HG02798 (cell line): ENCODE measurements at regions not wholly inside any gene's neighbourhood (a gene's known extent, or its start where the extent isn't known, plus 50 kb on each side); places are given as distances from the start of the nearest gene placed in this dataset.

Experiments used
- ATAC-seq: cut with Tn5 transposase; IDR thresholded peaks from one replicate; pipeline ENCODE4 v1.9.1; 2021; ENCODE audit warnings: mild to moderate bottlenecking; ENCODE audit not compliant: unreplicated experiment, poor library complexity

DNA sequence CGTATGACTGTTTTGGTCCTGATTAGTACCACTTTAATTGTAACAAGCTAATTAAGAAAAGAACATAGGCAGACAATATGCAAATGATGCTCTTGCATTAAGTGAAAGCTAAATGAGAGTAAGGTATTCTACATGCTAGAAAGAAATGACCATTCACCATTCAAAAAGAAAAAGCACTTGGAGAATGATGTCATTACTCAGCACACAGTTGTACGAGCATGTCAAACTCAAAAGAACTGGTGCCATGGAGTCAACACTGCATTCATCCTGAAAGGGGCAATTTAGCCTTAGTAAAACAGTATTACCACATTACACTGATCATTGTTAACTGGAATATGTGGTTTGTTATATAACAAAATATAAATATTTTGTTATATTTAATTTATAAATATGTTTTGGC lies 136.2 kb upstream of the CTTNBP2 start:
- no peak for ATAC-seq

DNA sequence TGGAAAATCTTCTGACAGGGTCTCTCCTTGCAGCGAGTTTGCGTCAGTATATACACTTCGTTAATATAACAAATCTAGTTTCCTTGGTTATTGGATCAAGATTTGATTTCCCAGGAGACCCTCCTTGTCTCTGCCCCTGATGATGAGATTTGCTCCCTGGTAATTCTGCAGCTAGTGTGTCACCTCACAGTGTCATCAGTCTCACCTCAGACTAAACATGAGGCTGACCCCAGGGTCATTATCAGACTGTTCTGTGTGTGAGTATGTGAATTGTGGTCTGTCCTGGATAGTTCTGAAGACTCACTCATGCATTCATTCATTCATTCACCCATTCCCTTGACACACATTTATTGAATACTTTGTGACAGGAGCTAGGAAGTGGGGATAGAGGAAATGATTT lies 138.4 kb upstream of the CTTNBP2 start:
- ATAC-seq: no peak

DNA sequence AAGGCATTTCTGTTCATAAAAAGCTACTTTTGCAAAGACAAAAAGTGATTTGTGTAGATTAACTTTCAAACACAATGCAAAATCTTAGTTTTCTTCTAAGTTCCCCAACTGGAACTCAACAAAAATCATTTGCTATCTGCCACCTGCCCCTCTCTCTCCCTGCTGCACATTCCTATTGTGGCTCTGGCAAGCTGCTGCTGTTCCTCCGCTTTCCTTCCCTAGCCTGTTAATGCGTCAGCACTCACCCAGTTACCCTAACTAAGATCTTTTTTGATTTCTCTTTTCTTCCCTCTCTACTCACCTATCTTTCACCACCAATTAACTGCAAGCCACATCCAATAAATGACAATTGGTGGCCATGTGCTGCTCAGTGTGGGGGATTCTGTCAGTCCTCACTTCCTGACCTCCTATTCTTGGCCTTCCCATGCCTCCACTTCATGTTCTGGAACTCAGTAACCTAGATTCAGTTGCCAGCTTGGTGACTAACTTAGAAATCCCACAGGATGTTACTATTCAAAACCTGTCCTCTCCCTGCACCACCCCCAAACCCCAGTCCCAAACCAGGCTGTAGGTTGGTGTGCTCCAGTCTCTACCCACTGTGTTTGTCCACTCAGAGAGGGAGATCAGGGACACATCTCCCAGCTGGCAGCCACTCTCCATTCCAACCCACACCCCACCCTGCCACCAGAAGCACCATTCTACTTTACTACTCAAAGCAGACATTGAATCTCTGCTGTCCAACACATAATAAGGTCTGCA lies 140.2 kb upstream of the CTTNBP2 start:
- ATAC-seq: no peak

DNA sequence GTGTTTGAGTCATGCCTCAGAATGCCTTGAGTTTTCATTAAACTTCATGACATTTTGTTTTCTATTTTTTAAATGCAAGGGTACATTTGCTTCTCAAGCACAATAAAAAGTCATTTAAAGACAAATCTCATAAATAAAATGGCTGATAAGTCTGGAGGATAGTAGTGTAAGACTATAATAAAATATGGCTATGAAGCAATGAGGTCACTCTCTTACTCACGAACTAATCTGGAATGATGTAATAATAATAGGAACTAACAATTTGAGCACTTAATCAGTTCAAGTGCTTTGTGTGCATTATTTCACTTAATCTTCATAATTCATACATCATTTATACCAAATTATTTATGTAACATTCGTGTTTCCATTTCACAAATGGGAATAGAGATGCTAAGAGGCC lies 149.3 kb upstream of the CTTNBP2 start:
- no peak for ATAC-seq

DNA sequence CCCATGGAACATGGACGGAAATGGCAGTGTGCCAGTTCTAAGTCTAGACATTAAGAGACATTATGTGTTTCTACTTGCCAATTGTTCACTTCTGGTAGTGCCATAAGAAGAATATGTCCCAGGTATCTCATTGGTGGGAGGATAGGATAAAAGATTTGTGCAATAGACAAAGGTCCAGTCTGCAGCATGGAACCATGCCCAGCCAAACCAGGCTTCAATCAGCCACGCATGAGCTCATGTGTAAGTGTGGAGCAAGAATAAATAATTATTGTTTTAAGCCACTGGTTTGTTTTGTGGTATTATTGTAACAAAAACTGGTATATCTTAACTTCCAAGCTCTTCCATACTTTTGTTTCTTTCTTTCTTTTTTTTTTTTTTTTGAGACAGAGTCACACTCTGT lies 153.6 kb upstream of the CTTNBP2 start:
- no peak for ATAC-seq

DNA sequence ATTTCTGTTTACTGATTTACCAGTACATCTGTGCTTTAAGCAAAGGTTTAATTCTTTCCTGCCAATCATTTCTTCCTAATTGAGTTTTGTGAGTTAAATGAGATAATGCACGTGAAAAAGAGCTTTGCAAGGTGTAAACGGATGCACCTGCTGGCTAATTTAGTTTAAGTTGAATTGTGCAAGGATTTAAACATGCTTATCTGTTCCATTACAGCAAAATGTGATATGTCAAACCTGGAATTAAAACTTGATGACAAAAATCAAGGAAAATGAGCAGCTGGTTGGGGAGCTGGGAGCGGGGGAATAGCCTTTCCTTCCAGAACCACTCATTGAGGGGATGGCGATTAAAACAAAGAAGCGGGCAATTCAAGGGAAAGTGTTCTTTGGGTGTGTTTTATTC lies 155.0 kb upstream of the CTTNBP2 start:
- ATAC-seq: no peak

DNA sequence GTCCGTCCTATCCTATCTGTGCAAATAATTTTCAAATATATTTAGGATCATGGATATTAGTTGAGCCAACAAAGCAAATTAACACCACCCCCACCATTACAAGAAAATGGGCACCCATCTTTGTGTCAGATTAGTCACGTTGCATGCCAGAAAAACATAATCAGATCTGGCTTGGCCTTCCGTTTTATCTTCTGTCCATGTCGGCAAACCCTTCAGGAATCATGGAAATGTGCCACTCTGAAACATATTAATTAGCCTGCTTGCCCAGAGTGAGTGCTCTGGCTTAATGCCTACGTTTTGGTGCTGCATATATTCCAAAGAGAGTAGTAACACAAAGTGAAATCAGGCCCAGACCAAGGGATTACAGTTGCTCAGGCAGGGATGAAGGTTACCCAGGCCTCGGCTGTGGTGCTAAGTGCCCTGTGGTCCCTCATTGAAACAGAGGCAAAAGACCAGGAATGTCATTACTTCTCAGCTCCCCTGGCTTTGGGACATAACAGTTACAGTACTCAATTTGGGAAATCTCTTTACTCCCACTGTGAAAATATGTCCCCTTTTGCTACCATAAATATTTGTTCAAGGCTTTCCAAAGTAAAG lies 154.0 kb upstream of the LSM8 start:
- no peak for ATAC-seq

DNA sequence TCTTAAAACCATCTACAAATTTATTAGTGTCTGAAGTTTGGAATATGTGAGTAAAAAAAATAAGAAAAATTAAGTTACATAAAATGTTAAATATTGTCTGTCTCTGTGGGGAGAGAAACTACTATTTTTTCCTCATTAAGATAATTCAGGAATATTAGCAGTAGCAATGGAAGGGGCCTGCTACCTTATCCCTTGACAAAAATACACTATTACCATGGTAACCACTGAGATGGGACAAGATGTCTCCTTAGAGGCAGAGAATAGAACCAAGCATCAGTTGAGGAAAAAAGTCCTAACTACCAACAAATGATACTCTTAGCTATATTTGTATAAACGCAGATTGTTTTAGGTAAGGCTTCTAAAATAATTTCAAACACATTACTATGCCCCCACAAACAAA lies 150.7 kb upstream of the LSM8 start:
- ATAC-seq: no peak

DNA sequence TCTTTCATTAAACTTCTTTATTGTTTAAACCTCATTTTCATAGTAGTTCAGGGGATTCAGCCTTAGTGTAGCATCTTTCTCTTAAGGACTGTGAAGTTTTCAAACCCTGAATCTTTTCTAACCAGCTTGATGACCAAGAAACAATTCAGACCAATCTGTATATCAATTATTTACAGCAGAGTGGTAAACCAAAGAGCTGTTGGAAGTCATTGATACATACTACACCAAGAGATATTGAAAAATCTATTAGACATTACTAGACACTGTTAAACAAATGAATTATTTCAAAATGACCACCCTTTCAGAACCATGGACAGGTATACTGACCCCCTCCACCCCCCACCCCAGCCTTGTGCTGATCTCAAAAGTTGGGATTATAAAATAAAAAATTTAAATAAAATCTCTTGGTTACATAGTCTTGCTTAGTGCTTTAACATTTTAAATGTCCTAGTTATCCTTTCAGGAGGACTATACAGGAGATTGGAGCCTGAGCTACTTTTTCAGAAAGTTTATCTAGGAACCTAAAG lies 143.9 kb upstream of the LSM8 start:
- ATAC-seq: no peak

DNA sequence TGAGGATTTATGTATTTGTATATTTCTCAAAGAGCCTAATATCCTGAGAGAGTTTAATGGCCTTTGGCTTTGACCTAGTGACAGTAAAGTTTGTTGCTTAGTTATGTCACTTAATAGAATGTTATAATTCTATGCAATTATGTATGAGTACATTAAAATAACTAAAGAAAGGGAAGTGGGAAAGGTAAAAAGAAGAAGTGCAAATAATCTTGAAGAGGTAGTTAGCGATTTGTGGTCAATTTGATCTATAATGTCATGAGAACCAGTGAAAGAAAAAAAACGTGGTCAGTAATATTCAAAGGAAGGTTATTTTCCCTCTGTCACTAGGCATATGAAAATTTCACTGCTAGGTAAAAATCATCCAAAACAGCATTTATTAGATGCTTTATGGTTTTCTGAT lies 143.4 kb upstream of the LSM8 start:
- ATAC-seq: peak; percentile 70

DNA sequence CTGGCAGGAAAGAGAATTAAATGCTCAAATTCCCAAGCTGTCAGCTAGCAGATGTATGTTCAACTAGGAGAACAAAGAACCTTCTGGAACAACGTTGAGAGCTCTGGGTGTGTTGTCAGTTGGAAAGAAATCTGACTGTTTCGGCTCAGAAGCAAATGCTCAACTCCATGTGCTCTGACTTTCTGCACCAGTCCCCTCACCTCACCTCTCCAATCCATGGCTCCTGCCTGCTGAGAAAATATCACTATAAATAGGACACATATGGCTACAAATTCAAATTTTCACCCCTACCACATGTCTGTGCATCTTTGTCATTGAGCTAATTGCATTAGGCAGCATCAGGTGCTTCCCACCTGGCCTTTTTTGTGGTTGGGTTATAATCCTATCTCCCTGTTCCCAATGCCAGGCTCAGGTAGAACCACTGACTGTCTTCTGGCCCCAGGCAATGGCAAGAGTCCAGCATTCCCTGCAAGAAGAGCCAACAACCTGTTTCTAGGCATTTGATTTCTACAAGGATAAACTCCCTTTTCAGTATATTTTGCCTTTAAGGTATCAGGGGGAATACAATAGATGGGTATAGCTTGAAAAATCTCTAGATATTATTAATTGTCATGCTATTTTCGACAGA lies 142.6 kb upstream of the LSM8 start:
- ATAC-seq: no peak

DNA sequence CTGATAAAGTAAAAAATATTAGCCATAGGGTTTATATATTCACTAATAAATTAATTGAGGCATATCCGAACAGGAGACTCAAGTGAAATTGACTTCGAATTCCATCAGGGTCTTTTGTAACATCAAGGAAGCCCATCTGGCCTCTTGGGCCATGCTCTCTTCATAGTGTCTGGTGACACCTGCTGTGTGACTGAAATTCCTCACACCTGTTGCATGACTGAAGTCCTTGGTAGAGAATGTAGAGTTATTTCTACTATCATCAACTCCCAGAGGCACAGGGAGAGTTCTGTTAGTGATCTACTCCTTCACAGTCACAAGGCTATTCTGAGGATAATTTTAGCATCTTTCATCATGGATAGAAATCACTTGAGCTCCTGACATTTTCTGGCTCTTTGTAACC lies 138.3 kb upstream of the LSM8 start:
- no peak for ATAC-seq

DNA sequence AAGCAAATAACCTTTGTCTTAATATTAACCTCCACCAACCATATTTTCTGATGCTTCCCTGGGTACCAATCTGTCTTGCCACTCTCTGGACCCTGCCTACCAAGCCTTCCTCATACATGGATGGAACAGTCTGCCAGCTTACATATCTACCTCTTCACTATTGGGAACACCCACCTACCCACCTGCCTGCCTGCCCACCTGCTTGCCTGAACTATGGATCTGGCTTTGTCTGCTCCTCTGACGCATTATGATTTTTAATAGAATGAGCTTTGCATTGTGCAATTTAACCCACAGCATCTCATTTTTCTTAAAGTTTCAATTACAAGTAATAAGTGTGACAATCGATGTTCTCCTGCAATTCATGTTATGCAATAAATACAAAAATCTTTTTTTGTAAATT lies 137.9 kb upstream of the LSM8 start:
- ATAC-seq: no peak

DNA sequence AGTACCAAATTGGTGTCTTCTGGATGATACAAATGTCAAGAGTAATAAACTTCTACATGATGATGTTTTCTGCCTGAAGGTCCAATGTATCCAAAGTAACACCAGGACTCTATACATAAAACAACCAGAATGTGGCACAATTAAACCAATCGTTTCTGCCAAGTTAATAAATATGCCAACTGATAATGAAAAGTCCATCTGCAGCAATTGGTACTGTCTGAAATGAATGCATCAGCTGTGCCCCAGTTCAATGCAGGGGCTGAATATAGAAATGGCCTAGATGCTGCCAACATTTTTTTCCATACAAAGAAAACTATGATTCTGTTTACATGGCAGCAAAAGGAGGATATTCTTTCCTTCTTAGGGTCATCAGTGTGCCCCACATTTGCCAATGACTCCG lies 137.2 kb upstream of the LSM8 start:
- no peak for ATAC-seq

DNA sequence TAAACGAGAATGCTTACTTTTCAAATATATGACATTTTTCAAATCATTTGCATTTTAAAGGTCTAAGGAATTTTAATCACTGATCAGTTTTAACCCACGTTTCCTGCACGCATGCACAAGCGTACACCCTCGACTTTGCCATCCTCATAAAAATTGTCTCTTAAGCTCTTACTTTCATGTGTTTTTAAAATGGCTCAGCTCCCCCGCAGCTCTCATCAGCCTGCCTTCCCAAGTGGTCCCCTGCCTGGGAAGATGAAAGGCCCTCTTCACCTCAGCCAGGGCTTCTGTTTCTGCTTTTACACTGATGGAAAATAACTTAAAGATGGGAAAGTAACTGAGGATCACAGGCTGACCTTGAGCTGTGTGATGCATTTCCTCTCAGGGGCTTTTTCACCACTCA lies 131.6 kb upstream of the LSM8 start:
- ATAC-seq: no peak

DNA sequence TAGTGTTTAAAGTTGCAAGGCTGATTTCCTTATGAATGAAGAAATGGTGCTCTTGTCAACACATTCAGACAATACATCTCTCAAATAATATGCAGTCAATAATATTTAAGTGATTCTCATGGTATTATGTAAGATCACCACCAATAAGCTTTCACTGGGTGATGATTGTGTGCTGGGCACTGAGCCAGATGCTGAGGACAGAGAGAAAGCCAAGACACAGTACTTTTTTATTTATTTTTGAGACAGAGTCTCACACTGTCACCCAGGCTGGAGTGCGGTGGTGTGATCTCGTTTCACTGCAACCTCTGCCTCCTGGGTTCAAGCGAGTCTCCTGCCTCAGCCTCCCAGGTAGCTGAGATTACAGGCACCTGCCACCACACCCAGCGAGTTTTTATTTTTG lies 130.6 kb upstream of the LSM8 start:
- ATAC-seq: no peak

DNA sequence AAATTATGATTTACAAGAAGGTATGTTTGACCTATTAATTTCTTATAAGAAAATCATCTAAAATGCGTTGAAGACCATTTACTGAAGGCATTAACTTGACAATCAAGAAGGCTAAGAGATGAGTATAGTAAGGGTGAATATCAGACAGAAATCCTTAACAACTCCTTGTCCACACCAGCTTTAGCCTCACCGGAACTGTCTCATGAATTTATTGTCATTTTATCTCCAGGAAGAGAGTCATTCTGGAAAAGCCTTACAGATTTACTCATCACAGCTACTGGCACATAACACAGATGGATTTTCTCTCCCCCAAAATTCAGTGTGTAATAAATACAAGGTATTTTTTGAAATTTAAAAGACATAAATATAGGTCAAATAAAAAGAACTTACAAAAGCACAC lies 129.4 kb upstream of the LSM8 start:
- no peak for ATAC-seq

DNA sequence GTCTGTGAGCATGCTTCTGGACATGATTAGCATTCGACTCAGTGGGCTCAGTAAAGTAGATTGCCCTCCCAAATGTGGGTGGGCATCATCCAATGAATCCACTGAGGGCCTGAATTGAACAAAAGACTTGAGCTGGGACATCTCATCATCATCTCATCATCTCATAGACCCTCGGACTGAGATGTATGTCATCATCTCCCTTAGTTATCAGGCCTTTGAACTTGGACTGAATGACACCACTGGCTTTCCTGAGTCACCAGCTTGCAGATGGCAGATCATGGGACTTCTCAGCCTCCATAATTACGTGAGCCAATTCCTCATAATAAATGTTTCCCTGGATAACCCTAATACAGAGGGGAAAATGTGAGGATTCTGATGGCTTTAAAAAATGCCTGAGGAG lies 128.3 kb upstream of the LSM8 start:
- no peak for ATAC-seq

DNA sequence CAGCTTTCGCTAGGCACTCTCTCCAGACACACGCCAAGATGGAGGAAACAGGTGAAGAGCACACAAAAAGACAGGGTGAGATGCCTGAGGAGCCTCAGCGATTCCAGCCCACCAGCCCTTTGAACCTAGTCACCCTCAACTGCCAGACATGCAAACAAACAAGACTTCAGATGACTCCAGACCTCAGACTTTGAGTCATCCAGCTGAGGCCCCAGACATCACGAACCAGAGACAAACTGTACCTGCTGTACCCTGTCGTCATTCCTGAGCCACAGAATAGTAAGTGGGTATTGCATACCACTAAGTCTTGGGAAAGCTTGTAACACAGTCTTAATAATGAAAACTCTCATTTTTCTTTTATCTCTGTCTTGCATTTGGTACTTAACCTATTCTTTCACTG lies 126.6 kb upstream of the LSM8 start:
- no peak for ATAC-seq

DNA sequence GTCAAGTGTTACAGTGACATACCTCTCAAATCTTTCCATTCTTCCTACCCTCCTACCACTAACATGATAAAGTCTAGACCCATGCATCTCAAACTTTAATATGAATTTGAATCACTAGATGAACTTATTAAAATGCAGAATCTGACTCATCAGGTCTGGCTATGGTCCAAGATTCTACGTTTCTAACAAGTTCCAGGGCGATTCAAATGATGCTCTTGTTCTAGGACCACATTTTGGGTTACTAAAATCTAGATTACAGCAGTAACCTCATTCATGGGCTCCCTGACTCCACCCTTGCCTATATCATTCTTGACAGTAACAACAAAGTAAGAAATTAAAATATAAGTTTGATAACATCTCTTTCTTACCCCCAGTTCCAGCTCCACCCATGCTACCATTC lies 124.8 kb upstream of the LSM8 start:
- ATAC-seq: no peak

DNA sequence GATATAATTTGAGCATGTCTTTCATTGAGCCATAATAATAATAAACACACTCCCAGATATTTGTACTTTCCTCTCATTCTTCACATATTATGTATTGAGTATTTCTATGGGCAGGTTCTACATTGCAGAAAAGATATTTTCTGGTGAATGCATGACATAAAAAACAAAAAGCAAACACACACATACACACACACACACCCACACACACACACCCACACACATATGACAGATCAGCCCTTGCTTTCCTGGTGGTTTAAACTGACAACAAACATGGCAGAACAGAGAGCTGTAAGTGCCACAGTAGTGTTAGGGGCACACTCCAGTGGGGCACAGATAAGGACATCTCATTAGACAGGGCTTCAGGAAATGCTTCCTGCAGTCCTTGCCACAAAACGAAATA lies 123.3 kb upstream of the LSM8 start:
- ATAC-seq: no peak

DNA sequence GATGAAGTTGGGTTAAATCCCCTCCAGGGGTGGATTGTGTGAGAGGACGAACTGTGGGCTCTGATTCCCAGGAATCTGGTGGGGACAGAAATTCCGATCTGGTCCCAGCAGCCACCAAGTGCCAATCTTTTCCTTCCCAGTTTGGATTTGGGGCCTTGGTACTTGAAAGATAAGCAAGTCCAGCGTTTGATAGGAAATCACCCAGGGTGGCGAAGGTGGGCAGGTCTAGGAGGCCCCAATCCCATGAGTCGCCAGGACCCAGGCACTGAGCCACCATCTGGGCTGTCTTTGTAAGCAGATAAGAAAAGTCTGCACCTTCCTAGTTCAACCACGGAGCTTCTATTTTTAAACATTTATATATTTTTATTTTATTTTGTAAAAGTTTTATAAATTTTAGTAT lies 122.6 kb upstream of the LSM8 start:
- ATAC-seq: no peak
